A549 (cell line): ENCODE measurements at regions not wholly inside any gene's neighbourhood (a gene's known extent, or its start where the extent isn't known, plus 50 kb on each side); places are given as distances from the start of the nearest gene placed in this dataset.

ENCODE experiments used
- ATAC-seq, 2 experiments: fragments of 200-7000 bp in 1 of 2; fragments of >200 bp in 1 of 2; cut with Nextera tagmentation in 1 of 2; cut with Tn5 transposase in 1 of 2; 3 replicates each; pipeline versions ENCODE4 v1.8.0 to v1.9.1; 2018 to 2020; ENCODE audit warnings: mild to moderate bottlenecking in 1 of 2, moderate library complexity in 1 of 2
- CTCF ChIA-PET: fragments of 300-600 bp; sonication (Branson Sonifier 250); formaldehyde crosslinking; extraction: SDS; loops from one replicate; lab custom pipeline; 2021; ENCODE audit warnings: antibody characterized with exemption, inconsistent platforms; lab: Yijun Ruan, JAX
- POLR2A ChIA-PET: fragments of 350-600 bp; formaldehyde crosslinking; extraction: SDS; loops from one replicate; lab custom pipeline; 2021; ENCODE audit warnings: antibody characterized with exemption, inconsistent platforms; lab: Yijun Ruan, JAX
- DNase-seq, 2 experiments: peaks; one replicate each; pipeline versions ENCODE4 v3.0.0 to v3.0.0-alpha.2; 2011 to 2016; ENCODE audit warnings: low read depth in 1 of 2, low spot score in 1 of 2
- FAIRE-seq: peaks from 2 replicates; lab custom pipeline; 2011; peaks lifted over from hg19 to GRCh38; lab: Jason Lieb, UNC
- H3K27ac ChIP-seq, 2 experiments: fragments of >200 bp; sonication (Bioruptor Twin); formaldehyde crosslinking; 3 replicates each; pipeline ENCODE4 v1.5.1; 2016 to 2017
- H3K4me1 ChIP-seq: fragments of >200 bp; sonication (Bioruptor Twin); formaldehyde crosslinking; 3 replicates; pipeline ENCODE4 v1.6.1; 2016
- H3K4me2 ChIP-seq: fragments of >200 bp; sonication (Bioruptor Twin); formaldehyde crosslinking; 3 replicates; pipeline ENCODE4 v1.6.1; 2016
- H3K4me3 ChIP-seq: fragments of >200 bp; sonication (Bioruptor Twin); formaldehyde crosslinking; 3 replicates; pipeline ENCODE4 v1.5.1; 2016
- H3K9me3 ChIP-seq: fragments of >200 bp; sonication (Bioruptor Twin); formaldehyde crosslinking; 3 replicates; pipeline ENCODE4 v1.6.1; 2016
- EP300 ChIP-seq, 2 experiments: fragments of >200 bp; sonication (Bioruptor Twin); formaldehyde crosslinking; IDR thresholded peaks; 2 replicates in 1 of 2; 3 replicates in 1 of 2; pipeline ENCODE4 v1.6.1; 2016 to 2017
- FOSB ChIP-seq: fragments of 250-450 bp; sonication (Bioruptor Pico); IDR thresholded peaks from 2 replicates; pipeline ENCODE4 v1.5.0; 2020; ENCODE audit warnings: mild to moderate bottlenecking, moderate library complexity
- FOXS1 ChIP-seq: fragments of 250-450 bp; sonication (Bioruptor Pico); IDR thresholded peaks from 2 replicates; pipeline ENCODE4 v1.5.0; 2020; ENCODE audit warnings: mild to moderate bottlenecking, moderate library complexity
- GATA3 ChIP-seq: IDR thresholded peaks from 2 replicates; pipeline ENCODE4 v1.6.1; 2012; ENCODE audit warnings: borderline replicate concordance
- NR3C1 ChIP-seq: fragments of >200 bp; sonication (Bioruptor Twin); formaldehyde crosslinking; IDR thresholded peaks from 3 replicates; pipeline ENCODE4 v1.6.1; 2017
- POLR2A ChIP-seq: IDR thresholded peaks from 2 replicates; pipeline ENCODE4 v1.6.1; 2012; ENCODE audit warnings: mild to moderate bottlenecking, low read length
- RCOR1 ChIP-seq: fragments of 150-350 bp; IDR thresholded peaks from 2 replicates; pipeline ENCODE4 v1.6.1; 2014; ENCODE audit warnings: antibody characterized with exemption, low read length, low read depth
- WGBS: methylation state at CpG from one replicate; pipeline ENCODE4 v1.1.6; 2017; ENCODE audit errors: missing lambda C conversion rate; 5-methylcytosine and 5-hydroxymethylcytosine counted together
- TF ChIP-seq, protein P1 (sequence below): fragments of 250-450 bp; sonication (Bioruptor Pico); IDR thresholded peaks from 2 replicates; pipeline ENCODE4 v1.5.0; 2020; ENCODE audit warnings: low read depth, mild to moderate bottlenecking, moderate library complexity
- TF ChIP-seq, protein P2 (sequence below): fragments of >200 bp; sonication (Bioruptor Twin); formaldehyde crosslinking; IDR thresholded peaks from 3 replicates; pipeline ENCODE4 v1.5.1; 2016

DNA sequence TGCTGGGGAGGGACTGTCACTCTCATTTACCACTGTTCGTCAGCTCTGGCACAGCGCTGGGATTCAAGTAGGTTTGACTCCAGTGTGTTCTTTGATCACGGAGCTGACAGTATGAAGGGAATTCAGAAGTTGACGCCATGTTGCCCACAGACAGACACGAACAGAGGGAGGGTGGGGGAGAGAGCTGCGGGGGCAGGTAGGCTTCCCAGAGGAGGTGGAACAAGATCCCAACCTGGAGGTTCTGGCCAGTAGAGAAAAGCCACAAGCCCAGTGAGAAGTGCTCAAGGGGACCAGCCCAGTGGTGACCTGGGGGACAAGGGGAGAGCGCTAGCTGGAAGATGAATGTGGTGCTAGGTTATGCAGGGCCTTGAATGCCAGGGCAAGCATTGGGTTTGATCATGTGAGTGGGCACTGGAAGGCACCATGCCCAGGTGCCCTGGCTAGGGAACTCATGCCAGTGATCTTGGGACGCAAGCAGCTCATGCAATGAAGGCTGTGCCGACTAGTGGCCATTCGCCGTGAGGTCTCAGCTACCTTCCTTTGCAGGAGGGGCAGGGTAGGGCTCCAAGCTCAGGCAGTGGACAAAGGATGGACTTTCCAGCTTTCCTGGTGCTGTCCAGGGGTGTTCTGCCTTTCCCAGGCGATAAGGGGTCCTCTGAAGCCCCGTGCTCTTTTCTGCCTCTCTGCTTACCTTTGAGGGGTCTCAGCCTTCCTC, 50.4 kb upstream of the APCDD1L start:
- no peak overlapping the region for H3K4me2 ChIP-seq
- no peak for DNase-seq
- H3K4me3 ChIP-seq: no peak overlapping the region
- H3K27ac ChIP-seq: no peak overlapping the region
- H3K9me3 ChIP-seq: 0 out of 3 replicates have a peak, but pooled peaks cover 7% of the 10 kb centered on the region
- H3K4me1 ChIP-seq: no peaks in the 10 kb centered on the region
- POLR2A ChIA-PET: no interaction called here
- no peak for ATAC-seq
- TF ChIP-seq POLR2A: no peak
- TF ChIP-seq FOSB: no peak
- no peak for TF ChIP-seq RCOR1
- TF ChIP-seq FOXS1: no peak
- TF ChIP-seq, protein P1, sequence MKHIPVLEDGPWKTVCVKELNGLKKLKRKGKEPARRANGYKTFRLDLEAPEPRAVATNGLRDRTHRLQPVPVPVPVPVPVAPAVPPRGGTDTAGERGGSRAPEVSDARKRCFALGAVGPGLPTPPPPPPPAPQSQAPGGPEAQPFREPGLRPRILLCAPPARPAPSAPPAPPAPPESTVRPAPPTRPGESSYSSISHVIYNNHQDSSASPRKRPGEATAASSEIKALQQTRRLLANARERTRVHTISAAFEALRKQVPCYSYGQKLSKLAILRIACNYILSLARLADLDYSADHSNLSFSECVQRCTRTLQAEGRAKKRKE (CRISPR knock-in tag): no peak
- no peak for TF ChIP-seq EP300 (IDR thresholded peaks at IDR 0.05)
- TF ChIP-seq NR3C1: no peak
- no peak for TF ChIP-seq GATA3
- TF ChIP-seq, protein P2, sequence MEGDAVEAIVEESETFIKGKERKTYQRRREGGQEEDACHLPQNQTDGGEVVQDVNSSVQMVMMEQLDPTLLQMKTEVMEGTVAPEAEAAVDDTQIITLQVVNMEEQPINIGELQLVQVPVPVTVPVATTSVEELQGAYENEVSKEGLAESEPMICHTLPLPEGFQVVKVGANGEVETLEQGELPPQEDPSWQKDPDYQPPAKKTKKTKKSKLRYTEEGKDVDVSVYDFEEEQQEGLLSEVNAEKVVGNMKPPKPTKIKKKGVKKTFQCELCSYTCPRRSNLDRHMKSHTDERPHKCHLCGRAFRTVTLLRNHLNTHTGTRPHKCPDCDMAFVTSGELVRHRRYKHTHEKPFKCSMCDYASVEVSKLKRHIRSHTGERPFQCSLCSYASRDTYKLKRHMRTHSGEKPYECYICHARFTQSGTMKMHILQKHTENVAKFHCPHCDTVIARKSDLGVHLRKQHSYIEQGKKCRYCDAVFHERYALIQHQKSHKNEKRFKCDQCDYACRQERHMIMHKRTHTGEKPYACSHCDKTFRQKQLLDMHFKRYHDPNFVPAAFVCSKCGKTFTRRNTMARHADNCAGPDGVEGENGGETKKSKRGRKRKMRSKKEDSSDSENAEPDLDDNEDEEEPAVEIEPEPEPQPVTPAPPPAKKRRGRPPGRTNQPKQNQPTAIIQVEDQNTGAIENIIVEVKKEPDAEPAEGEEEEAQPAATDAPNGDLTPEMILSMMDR: no peak
- CTCF ChIA-PET: interaction anchor here (0.8 kb wide), 1 partner anchor 14 kb away, joined by 3 read pairs; no protein-coding TSS in a partner anchor
- FAIRE-seq: no peak
- 55% methylated on average over 13 of the region's 13 CpGs for WGBS
